ENCODE measurements at regions not wholly inside any gene's neighbourhood (a gene's known extent, or its start where the extent isn't known, plus 50 kb on each side); places are given as distances from the start of the nearest gene placed in this dataset.

GRCh38 chr10:122765412-122765811, 65.8 kb upstream of the C10orf120 start:
- TF ChIP-seq CTCF (IDR thresholded peaks at IDR 0.05) (no peak), POLR2A (IDR thresholded peaks at IDR 0.05) (no peak)
